ENCODE measurements at regions not wholly inside any gene's neighbourhood (a gene's known extent, or its start where the extent isn't known, plus 50 kb on each side); places are given as distances from the start of the nearest gene placed in this dataset.

- TF ChIP-seq CTCF (IDR thresholded peaks at IDR 0.05; ENCODE audit: low read length): no peak
- TF ChIP-seq EZH2 (IDR thresholded peaks at IDR 0.05; ENCODE audit: borderline replicate concordance, low read length): no peak
Observed at GRCh38 chr16:73190688-73191659, 143.0 kb upstream of the ZFHX3 start.
